HG02642 (cell line): ENCODE measurements at regions not wholly inside any gene's neighbourhood (a gene's known extent, or its start where the extent isn't known, plus 50 kb on each side); places are given as distances from the start of the nearest gene placed in this dataset.
A peak's percentile ranks its signal among the peaks of the same experiment; 100 is the strongest.

Experiments used
- ATAC-seq: cut with Tn5 transposase; IDR thresholded peaks from one replicate; pipeline ENCODE4 v1.9.1; 2021; ENCODE audit warnings: mild to moderate bottlenecking; ENCODE audit not compliant: unreplicated experiment, poor library complexity

- no peak for ATAC-seq
These were observed 794.5 kb downstream of the MED13L start for GRCh38 chr12:115482943-115483342.

GRCh38 chr12:115481141-115481540 lies 796.4 kb downstream of the MED13L start:
- ATAC-seq: peak; percentile 58

- ATAC-seq: no peak
These were observed 794.5 kb upstream of the TBX3 start for GRCh38 chr12:115478505-115478904.

- no peak for ATAC-seq
These were observed 790.8 kb upstream of the TBX3 start for GRCh38 chr12:115474539-115475353.

- ATAC-seq: no peak
These were observed 789.4 kb upstream of the TBX3 start for GRCh38 chr12:115473257-115473956.

- no peak for ATAC-seq
These were observed 788.9 kb upstream of the TBX3 start for GRCh38 chr12:115472852-115473251.

- ATAC-seq: no peak
These were observed 787.0 kb upstream of the TBX3 start for GRCh38 chr12:115470977-115471376.

GRCh38 chr12:115470526-115470925 lies 786.6 kb upstream of the TBX3 start:
- ATAC-seq: no peak

- ATAC-seq: no peak
These were observed 784.1 kb upstream of the TBX3 start for GRCh38 chr12:115468087-115468510.

- no peak for ATAC-seq
These were observed 783.6 kb upstream of the TBX3 start for GRCh38 chr12:115467531-115467930.

GRCh38 chr12:115466076-115466475 lies 782.1 kb upstream of the TBX3 start:
- ATAC-seq: no peak

- ATAC-seq: no peak
These were observed 780.7 kb upstream of the TBX3 start for GRCh38 chr12:115464661-115465060.

GRCh38 chr12:115464111-115464581 lies 780.2 kb upstream of the TBX3 start:
- no peak for ATAC-seq

- no peak for ATAC-seq
These were observed 777.4 kb upstream of the TBX3 start for GRCh38 chr12:115461401-115461800.

GRCh38 chr12:115457798-115458197 lies 773.8 kb upstream of the TBX3 start:
- ATAC-seq: no peak

- no peak for ATAC-seq
These were observed 773.1 kb upstream of the TBX3 start for GRCh38 chr12:115456946-115457689.

- no peak for ATAC-seq
These were observed 771.3 kb upstream of the TBX3 start for GRCh38 chr12:115455268-115455681.

GRCh38 chr12:115452751-115453281 lies 768.8 kb upstream of the TBX3 start:
- no peak for ATAC-seq

- no peak for ATAC-seq
These were observed 768.1 kb upstream of the TBX3 start for GRCh38 chr12:115451780-115452736.
